Globus pallidus (tissue), 1 donor: ENCODE measurements at regions not wholly inside any gene's neighbourhood (a gene's known extent, or its start where the extent isn't known, plus 50 kb on each side); places are given as distances from the start of the nearest gene placed in this dataset.
"Not testable (repeated sequence)": the region's sequence is repeated elsewhere in the genome, so short reads cannot be mapped to it uniquely, and the experiment has no call there.

Source experiments
- DNase-seq: peaks from one replicate; pipeline ENCODE4 v3.0.0-alpha.2; 2015; ENCODE audit warnings: low spot score

GRCh38 chr6:90463359-90463758 is 123.5 kb downstream of the MAP3K7 start:
- no peak for DNase-seq

GRCh38 chr6:90462102-90462501 is 124.8 kb downstream of the MAP3K7 start:
- DNase-seq = no peak

DNA sequence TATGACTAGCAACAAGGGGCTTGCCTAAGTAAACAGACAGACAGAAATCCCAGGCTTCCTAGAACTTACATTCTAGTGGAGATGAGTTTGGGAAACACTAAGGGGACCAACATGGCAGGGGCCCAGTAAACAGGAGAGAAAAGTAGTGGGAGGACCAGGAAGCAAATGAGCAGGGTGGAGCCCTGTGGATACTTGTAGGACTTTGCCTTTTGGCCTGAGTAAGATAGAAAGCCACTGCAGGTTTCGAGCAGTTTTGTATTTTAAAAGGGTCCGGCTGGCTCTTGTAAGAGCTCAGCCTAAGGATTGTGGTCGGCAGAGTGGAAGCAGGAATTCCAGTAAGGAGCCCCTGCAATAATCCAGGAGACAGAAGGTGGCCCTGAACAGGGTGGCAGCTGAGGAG is 125.5 kb downstream of the MAP3K7 start:
- no peak for DNase-seq

DNA sequence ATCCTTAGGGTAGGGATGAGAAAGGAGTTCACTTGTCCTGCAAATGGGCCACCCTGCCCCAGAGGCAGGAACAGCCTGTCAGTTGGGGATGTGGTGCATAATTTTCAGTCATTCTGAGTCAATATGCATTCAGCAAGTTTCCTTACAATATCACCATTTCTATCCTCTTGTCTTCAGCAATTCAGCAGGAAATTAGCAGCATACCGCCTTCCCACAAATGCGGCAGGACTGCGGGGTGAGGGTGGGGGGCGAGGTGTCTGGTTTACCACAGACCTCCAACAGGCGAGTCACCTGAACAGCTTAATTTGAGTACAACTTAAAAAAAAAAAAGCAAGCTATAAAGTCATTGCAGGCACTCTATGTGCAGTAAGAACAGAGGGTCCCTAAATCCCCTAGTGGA is 126.8 kb downstream of the MAP3K7 start:
- DNase-seq = no peak

DNA sequence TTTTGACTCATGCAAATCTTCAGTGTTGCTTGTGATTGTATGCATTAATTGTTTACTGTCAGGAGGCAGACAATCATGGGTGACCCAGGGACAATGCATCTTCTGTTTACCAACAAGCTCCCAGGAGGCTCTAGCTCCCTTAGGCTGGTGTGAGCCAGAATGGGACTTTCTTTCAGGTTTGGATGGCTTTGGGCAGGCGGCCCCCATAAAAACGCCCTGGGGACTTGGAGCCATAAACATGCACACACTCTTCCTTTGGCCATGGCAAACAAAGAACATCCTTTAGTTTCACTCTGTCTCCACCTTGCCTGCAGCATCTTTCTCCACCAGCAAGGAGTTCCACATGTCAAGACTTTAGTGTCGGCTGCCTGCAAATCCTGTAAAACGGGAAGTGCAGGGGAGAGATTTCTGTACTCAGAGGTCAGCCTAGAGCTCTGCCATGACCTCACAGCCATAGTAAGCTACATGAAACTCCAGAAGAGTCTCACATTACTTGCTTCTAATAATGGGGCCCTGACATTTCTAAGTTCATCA is 127.6 kb downstream of the MAP3K7 start:
- no peak for DNase-seq

DNA sequence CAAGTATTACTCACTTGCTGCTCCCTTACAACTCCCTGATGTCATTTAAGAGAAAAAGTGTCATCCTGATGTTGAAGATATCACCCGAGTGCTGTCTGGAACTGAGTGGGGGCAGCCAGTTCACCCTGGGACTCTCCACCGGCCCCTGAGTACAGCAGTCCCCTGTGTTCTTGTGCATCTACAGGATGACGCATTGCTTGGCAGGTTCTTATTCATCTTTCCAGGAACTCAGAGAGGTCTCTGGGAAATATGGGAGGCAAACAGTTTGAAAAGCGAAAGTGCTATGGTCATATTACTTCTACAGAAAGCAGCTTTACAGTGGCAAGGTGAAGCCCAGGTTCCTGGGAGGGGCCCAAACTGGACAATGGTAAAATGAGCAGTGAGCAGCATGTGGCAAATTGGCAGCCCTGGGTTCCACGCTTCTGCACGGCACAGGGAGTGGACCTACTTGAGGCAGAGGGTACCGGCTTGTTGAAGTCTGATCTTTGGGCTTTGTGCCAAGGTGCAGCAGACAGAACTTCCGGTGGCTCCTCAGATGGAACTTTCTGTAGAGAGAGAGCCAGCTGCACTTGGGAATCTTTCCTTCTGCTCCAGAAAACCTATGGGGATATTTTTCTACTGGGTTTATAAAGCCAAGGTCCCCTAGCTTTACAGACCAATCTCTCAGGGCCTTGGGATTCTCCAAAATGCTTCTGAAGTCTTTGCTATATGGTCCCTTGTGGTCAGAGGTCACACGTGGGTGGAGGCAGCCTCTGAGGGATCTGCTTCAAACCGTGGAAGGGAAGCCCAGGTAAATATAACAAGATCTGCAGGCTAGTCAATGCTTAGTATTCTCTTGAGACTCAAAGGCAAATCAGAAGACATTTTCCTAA is 128.3 kb downstream of the MAP3K7 start:
- DNase-seq = no peak

DNA sequence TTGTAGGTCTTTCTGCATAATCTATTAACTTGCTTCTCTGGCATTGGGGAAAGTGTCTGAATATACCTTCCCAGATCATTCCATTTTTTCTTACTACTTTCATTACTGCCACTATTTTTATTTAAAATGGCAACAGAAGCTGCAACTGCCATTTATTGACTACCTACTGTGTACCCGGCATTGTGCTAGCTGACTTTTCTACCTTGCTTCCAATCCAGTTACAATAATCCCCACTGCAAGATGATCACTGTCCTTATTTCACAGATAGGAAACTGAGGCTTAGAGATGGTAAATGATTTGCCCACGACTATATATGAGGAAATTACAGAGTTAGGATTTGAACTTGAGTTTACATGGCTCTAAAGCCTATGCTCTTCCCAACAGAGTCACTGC is 129.0 kb downstream of the MAP3K7 start:
- no peak for DNase-seq

DNA sequence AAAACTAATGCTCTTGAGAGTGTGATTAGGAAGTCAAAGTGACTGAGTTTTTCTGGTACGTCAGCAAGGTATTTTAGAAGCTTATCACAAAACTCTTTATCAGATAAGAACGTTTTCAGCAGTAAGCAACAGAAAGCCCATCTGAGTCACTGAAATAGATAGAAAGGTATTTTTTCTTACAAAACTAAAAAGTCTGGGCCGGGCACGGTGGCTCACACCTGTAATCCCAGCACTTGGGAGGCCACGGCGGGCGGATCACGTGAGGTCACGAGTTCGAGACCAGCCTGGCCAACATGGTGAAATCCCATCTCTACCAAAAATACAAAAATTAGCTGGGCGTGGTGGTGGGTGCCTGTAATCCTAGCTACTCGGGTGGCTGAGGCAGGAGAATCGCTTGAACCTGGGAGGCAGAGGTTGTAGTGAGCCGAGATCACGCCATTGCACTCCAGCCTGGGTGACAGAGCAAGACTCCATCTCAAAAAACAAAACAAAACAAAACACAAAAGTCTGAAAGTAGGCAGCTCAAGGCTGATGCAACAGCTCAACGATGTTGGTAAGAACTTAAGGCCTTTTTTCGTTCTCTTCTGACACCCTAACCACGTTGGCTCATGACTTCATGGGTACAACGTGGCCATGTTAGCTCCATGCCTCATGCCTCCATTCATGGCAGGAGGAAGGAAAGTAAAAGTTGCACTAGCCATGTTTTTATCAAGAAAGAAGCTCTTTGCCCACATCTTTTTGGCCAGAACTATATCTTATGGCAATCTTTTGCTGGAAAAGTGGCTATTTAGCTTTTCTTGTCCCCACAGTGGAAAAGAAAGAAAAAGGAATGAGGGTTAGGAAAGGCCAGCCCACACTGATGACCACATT is 129.6 kb downstream of the MAP3K7 start:
- not testable (repeated sequence) for DNase-seq

- DNase-seq = no peak
Observed at GRCh38 chr6:90456001-90456400, 130.9 kb downstream of the MAP3K7 start.

GRCh38 chr6:90454836-90455427 is 131.9 kb downstream of the MAP3K7 start:
- DNase-seq = no peak

DNA sequence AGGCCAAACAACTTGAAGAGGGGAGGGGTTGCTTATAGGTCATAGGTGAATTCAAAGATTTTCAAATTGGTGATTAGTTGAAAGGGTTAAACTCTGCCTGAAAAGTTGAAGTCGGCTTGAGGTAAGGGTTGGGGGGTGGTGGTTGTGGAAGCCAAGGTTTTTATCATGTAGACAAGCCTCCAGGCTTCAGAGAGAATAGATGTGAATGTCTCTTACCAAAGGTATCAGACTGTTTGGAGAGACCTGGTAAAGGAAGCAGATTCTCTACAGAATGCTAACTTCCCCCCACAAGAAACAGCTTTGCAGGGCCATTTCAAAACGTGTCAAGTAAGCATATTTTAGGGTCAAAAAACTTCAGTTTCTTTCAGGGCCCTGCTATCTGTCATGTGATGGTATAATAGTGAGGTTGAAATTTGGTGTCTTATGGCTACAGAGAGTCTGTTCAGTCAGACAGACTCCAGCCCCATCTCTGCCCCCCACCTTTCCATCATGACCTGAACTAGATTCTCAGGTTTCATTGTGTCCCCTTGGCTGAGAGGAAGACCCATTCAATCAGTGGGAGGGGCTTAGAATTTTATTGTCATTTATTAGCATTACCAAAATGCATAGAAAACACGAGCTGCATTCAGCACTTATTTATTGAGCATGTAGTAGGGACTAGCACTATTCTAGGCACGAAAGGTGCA is 136.5 kb downstream of the MAP3K7 start:
- DNase-seq = no peak

- no peak for DNase-seq
Observed at GRCh38 chr6:90449311-90449710, 137.6 kb downstream of the MAP3K7 start.

GRCh38 chr6:90448836-90449235 is 138.0 kb downstream of the MAP3K7 start:
- no peak for DNase-seq

- DNase-seq = no peak
Observed at GRCh38 chr6:90446164-90446563, 140.7 kb downstream of the MAP3K7 start.

DNA sequence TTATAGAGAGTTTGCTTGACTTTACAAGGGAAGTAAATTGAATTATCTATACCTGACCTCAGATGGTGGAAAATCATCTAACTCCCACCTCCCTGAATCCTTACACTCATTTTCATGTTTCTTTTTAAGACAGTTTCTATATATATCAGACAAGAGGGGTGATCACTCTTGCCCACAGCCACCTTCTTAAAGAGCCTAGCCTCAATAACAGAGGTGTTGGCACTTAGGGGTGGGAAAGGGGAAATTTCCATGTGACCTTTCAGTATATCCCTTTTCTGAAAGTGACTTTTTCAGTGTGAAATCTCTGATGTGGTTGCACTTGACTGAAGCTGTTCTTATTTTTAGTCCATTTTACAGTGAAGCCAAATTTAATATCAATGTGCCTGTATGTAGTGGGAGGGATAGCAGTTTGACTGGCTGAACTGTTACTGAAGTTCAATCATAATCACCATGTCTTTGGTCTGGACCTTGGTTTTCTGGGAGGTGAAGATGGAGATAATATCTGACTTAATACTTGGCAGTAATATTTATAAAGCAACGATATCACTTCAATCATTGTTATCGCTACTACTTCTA is 141.3 kb downstream of the MAP3K7 start:
- DNase-seq = no peak

GRCh38 chr6:90444160-90444714 is 142.6 kb downstream of the MAP3K7 start:
- no peak for DNase-seq

GRCh38 chr6:90442366-90442765 is 144.5 kb downstream of the MAP3K7 start:
- DNase-seq = no peak

- DNase-seq = no peak
Observed at GRCh38 chr6:90440586-90441283, 144.1 kb upstream of the BACH2 start.

GRCh38 chr6:90439586-90439985 is 142.9 kb upstream of the BACH2 start:
- DNase-seq = no peak

DNA sequence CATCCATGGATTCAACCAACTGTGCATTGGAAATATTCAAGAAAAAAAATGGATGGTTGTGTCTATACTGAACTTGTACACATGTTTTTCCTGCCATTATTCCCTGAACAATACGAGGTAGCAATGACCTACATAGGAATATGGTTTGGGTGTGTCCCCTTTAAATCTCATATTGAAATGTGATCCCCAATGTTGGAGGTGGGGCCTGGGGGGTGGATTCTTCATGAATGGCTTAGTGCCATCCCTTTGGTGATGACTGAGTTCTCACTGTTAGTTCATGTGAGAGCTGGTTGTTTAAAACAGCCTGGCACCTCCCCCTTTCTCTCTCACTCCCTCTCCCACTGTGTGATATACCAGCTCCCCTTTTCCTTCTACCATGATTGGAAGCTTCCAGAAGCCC is 139.8 kb upstream of the BACH2 start:
- DNase-seq = no peak
